GM12864 (cell line): ENCODE measurements at regions not wholly inside any gene's neighbourhood (a gene's known extent, or its start where the extent isn't known, plus 50 kb on each side); places are given as distances from the start of the nearest gene placed in this dataset.

Source experiments
- DNase-seq: peaks from one replicate; pipeline ENCODE4 v3.0.0-alpha.2; 2011; ENCODE audit warnings: low read depth
- H3K4me3 ChIP-seq: 2 replicates; pipeline ENCODE4 v1.5.1; 2011; ENCODE audit warnings: mild to moderate bottlenecking, low read depth, low read length, control low read depth
- CTCF ChIP-seq: IDR thresholded peaks from 2 replicates; pipeline ENCODE4 v1.5.1; 2011; ENCODE audit warnings: low read depth, mild to moderate bottlenecking, moderate library complexity, low read length, control low read depth, inconsistent platforms; ENCODE audit errors: missing control alignments

DNA sequence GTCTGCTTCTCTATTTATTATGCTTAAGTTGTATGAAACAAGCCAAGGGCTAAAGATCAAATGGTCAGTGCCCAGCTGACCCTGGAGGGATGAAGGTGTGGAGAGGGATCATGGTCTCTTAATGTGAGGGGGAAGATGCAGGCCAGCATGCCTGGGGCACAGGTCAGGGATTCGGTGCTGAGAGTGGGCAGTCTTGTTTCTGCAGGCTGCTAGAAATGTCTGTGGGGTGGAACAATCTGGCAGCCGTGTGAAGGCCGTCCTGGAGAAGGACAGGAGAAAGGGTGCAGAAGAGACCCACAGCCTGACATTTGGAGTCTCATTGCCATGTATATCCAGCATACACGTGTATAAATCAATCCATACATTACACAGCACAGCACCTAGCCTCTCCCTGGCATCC lies 258.3 kb upstream of the MOCS1 start:
- no peak for TF ChIP-seq CTCF
- no peak overlapping the region for H3K4me3 ChIP-seq
- no peak for DNase-seq

- no peak for DNase-seq
- no peak for TF ChIP-seq CTCF
- no peak overlapping the region for H3K4me3 ChIP-seq
These were observed 254.7 kb upstream of the MOCS1 start for GRCh38 chr6:40188931-40189330.

DNA sequence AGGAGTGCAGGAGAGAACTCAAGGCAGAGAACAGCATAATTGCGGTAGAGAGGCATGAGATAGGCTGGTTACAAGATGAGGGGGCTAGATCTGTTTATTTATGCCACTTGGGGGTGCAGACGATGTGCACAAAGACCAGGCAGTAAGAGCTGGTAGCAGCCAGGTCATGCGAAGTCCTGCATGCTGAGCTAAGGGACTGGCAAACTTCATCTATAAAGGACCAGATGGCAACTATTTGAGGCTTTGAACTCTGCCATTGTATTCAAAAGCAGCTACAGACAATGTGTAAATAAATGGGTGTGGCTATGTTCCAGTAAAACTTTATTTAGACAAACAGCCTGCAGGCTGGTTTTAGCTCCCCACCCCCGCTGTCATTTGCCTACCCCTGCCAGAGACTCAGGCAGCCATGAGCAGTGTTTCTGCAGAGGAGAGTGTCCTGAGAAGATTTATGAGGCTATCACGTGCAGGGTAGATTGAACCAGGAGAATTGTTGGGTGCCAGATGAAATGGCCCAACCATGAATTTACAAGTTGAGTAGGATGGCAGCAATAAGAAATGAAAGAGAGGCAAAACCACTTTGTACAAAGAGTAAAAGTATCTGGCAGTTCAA lies 253.4 kb upstream of the MOCS1 start:
- TF ChIP-seq CTCF, result no peak
- DNase-seq, result no peak
- H3K4me3 ChIP-seq, result no peak overlapping the region

- TF ChIP-seq CTCF, result no peak
- H3K4me3 ChIP-seq, result no peak overlapping the region
- DNase-seq, result no peak
These were observed 251.2 kb upstream of the MOCS1 start for GRCh38 chr6:40185486-40185885.

DNA sequence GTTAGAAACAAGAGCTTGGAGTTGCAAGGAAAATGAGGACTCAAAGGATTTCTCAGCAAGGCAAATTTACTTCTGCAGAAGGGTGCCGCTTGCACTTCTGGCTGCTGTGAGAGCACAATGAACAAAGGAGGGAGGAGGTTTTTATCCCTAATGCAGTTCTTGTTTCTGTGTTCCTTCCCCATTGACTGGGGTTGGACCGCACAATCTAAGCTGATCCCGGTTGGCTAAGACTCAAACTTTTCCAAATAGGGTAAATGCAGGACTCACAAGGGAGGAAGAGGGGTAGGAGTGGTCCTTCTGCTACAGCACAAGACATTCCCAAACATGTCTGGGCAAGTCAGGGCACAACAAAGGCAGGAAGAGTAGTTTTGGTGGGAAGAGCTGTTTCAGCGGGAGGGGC lies 249.6 kb upstream of the MOCS1 start:
- TF ChIP-seq CTCF, result no peak
- no peak overlapping the region for H3K4me3 ChIP-seq
- no peak for DNase-seq

DNA sequence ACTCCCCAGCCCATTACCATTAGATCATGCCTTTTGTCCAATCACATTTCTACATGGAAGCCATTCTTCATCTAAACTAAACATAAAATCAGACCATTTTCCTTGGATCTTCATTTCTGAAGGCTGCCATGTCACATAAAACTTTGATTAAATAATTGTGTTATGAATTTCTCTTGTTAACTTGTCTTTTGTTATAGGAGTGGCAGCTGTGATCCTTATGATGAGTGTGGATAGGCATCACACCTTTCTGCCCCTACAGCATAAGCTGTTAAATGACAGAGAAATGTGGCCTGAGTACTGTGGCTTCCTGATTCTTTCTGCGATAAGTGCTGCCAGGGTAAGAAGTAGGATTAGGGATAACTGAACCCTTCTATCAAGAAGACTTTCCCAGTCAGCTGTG lies 247.1 kb upstream of the MOCS1 start:
- TF ChIP-seq CTCF, result no peak
- no peak overlapping the region for H3K4me3 ChIP-seq
- DNase-seq, result no peak

GRCh38 chr6:40180271-40180670 lies 246.0 kb upstream of the MOCS1 start:
- H3K4me3 ChIP-seq, result no peak overlapping the region
- no peak for DNase-seq
- TF ChIP-seq CTCF, result no peak
